Lower leg skin (tissue), 3 donors: ENCODE measurements at regions not wholly inside any gene's neighbourhood (a gene's known extent, or its start where the extent isn't known, plus 50 kb on each side); places are given as distances from the start of the nearest gene placed in this dataset.

Source experiments
- POLR2A ChIP-seq, 2 donors: fragments of 450-650 bp; IDR thresholded peaks; one replicate each; pipeline ENCODE4 v1.6.1; 2016 to 2017; ENCODE audit warnings: antibody characterized with exemption in 2 of 2, mild to moderate bottlenecking in 1 of 2, moderate library complexity in 1 of 2
- TF ChIP-seq, protein P1 (sequence below), 3 donors: fragments of 450-650 bp; IDR thresholded peaks; one replicate each; pipeline ENCODE4 v1.5.1; 2016; ENCODE audit warnings: antibody characterized with exemption in 3 of 3, mild to moderate bottlenecking in 3 of 3, moderate library complexity in 2 of 3

DNA sequence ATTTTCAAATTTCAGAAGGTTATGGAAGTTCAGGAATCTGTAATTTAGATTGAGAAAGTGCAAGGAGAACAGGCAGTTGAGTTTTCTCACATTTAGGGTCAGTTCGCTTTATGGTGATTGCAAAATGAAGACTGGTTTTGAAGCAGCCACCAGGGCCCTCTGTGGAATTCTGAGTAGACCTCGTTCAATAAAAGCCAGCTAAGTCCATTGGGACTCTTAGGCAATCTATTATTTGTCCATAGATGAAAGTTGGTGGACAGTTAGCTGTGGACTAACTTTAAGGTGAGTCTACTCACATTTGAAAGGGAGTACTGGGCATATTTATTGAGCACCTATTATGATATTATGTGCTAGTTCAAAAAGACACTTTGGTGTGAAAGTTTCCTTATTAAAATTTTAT, 266.3 kb upstream of the LINC00305 start:
- TF ChIP-seq, protein P1, sequence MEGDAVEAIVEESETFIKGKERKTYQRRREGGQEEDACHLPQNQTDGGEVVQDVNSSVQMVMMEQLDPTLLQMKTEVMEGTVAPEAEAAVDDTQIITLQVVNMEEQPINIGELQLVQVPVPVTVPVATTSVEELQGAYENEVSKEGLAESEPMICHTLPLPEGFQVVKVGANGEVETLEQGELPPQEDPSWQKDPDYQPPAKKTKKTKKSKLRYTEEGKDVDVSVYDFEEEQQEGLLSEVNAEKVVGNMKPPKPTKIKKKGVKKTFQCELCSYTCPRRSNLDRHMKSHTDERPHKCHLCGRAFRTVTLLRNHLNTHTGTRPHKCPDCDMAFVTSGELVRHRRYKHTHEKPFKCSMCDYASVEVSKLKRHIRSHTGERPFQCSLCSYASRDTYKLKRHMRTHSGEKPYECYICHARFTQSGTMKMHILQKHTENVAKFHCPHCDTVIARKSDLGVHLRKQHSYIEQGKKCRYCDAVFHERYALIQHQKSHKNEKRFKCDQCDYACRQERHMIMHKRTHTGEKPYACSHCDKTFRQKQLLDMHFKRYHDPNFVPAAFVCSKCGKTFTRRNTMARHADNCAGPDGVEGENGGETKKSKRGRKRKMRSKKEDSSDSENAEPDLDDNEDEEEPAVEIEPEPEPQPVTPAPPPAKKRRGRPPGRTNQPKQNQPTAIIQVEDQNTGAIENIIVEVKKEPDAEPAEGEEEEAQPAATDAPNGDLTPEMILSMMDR (IDR thresholded peaks at IDR 0.05): no peak
- no peak for TF ChIP-seq POLR2A (IDR thresholded peaks at IDR 0.05)
